ENCODE measurements at regions not wholly inside any gene's neighbourhood (a gene's known extent, or its start where the extent isn't known, plus 50 kb on each side); places are given as distances from the start of the nearest gene placed in this dataset.

GRCh38 chr5:135648116-135648515, 69.3 kb upstream of the CXCL14 start:
- no peak for TF ChIP-seq CTCF (IDR thresholded peaks at IDR 0.05; ENCODE audit: poor library complexity, severe bottlenecking)
- no peak for TF ChIP-seq EP300 (conservative IDR thresholded peaks at IDR 0.05; ENCODE audit: poor library complexity, severe bottlenecking)
- no peak for TF ChIP-seq TAF1 (IDR thresholded peaks at IDR 0.05; ENCODE audit: low read depth)
- no peak for TF ChIP-seq EZH2 (IDR thresholded peaks at IDR 0.05; ENCODE audit: borderline replicate concordance, insufficient read depth, low read length, poor library complexity, severe bottlenecking)
- TF ChIP-seq RAD21 (conservative IDR thresholded peaks at IDR 0.05) = no peak
- no peak for TF ChIP-seq REST (IDR thresholded peaks at IDR 0.05; ENCODE audit: borderline replicate concordance)
- TF ChIP-seq MXI1 (conservative IDR thresholded peaks at IDR 0.05; ENCODE audit: poor library complexity, severe bottlenecking) = no peak
- no peak for TF ChIP-seq POLR2AphosphoS5 (IDR thresholded peaks at IDR 0.05)
- no peak for TF ChIP-seq SMC3 (conservative IDR thresholded peaks at IDR 0.05; ENCODE audit: poor library complexity)
- H3K79me2 ChIP-seq (replicated peaks; ENCODE audit: insufficient read depth, low read length) = no peaks in the 10 kb centered on the region
- no peak overlapping the region for H3K4me2 ChIP-seq (ENCODE audit: low read length)

GRCh38 chr5:135645336-135646180, 66.8 kb upstream of the CXCL14 start:
- Histone ChIP-seq H3K9me3 (ENCODE audit: low read length) (no peaks in the 10 kb centered on the region), H3F3A (ENCODE audit: insufficient read depth, low read length, poor library complexity, severe bottlenecking) (no peaks in the 10 kb centered on the region), H3K36me3 (ENCODE audit: insufficient read depth, low read length) (no peaks in the 10 kb centered on the region), H3K4me2 (ENCODE audit: low read length) (no peak overlapping the region), H3K27ac (ENCODE audit: low read length) (no peak overlapping the region), H3K4me3 (ENCODE audit: low read length) (no peak overlapping the region), H2AFZ (ENCODE audit: low read depth, low read length) (no peak overlapping the region), H3K9ac (ENCODE audit: low read length) (no peak overlapping the region), H3K9me2 (ENCODE audit: insufficient read depth, low read length) (no peaks in the 10 kb centered on the region), H3K27me3 (ENCODE audit: insufficient read depth, low read depth, low read length) (no peaks in the 10 kb centered on the region), H3K79me2 (replicated peaks; ENCODE audit: insufficient read depth, low read length) (no peaks in the 10 kb centered on the region), H4K20me1 (ENCODE audit: insufficient read depth) (no peaks in the 10 kb centered on the region)
- TF ChIP-seq SMC3 (conservative IDR thresholded peaks at IDR 0.05; ENCODE audit: poor library complexity) (no peak), RAD21 (conservative IDR thresholded peaks at IDR 0.05) (no peak), EZH2 (IDR thresholded peaks at IDR 0.05; ENCODE audit: borderline replicate concordance, insufficient read depth, low read length, poor library complexity, severe bottlenecking) (no peak), REST (IDR thresholded peaks at IDR 0.05; ENCODE audit: borderline replicate concordance) (no peak), EP300 (conservative IDR thresholded peaks at IDR 0.05; ENCODE audit: poor library complexity, severe bottlenecking) (no peak), TAF1 (IDR thresholded peaks at IDR 0.05; ENCODE audit: low read depth) (no peak), CTCF (IDR thresholded peaks at IDR 0.05; ENCODE audit: poor library complexity, severe bottlenecking) (no peak), POLR2AphosphoS5 (IDR thresholded peaks at IDR 0.05) (no peak), MXI1 (conservative IDR thresholded peaks at IDR 0.05; ENCODE audit: poor library complexity, severe bottlenecking) (no peak)

More at GRCh38 chr5:135648116-135648515, 69.3 kb upstream of the CXCL14 start:
- Histone ChIP-seq H3K4me3 (ENCODE audit: low read length) (no peak overlapping the region), H3K36me3 (ENCODE audit: insufficient read depth, low read length) (no peaks in the 10 kb centered on the region), H4K20me1 (ENCODE audit: insufficient read depth) (no peaks in the 10 kb centered on the region), H2AFZ (ENCODE audit: low read depth, low read length) (no peak overlapping the region), H3F3A (ENCODE audit: insufficient read depth, low read length, poor library complexity, severe bottlenecking) (no peaks in the 10 kb centered on the region), H3K9me3 (ENCODE audit: low read length) (no peaks in the 10 kb centered on the region), H3K9ac (ENCODE audit: low read length) (no peak overlapping the region), H3K9me2 (ENCODE audit: insufficient read depth, low read length) (no peaks in the 10 kb centered on the region), H3K27me3 (ENCODE audit: insufficient read depth, low read depth, low read length) (no peaks in the 10 kb centered on the region), H3K27ac (ENCODE audit: low read length) (no peak overlapping the region)

Data from neural cell (in vitro differentiated cells).